Neural cell (in vitro differentiated cells): ENCODE measurements at regions not wholly inside any gene's neighbourhood (a gene's known extent, or its start where the extent isn't known, plus 50 kb on each side); places are given as distances from the start of the nearest gene placed in this dataset.

Experiments used
- H2AFZ ChIP-seq: fragments of 200-600, 300-800 bp; sonication (generic), shearing (Covaris generic); 2 replicates; pipeline ENCODE4 v1.6.0; 2014; ENCODE audit warnings: low read depth, mild to moderate bottlenecking, antibody characterized with exemption, low read length, moderate library complexity
- H3F3A ChIP-seq: fragments of 200-600 bp; shearing (Covaris generic); 2 replicates; pipeline ENCODE4 v1.6.1; 2016; ENCODE audit warnings: mild to moderate bottlenecking, moderate library complexity, mixed read lengths, antibody characterized with exemption, low read length; ENCODE audit not compliant: insufficient read depth, poor library complexity, severe bottlenecking
- H3K27ac ChIP-seq: fragments of 200-600, 300-800 bp; sonication (generic), shearing (Covaris generic); 2 replicates; pipeline ENCODE4 v1.5.1; 2014; ENCODE audit warnings: mild to moderate bottlenecking, low read length, moderate library complexity
- H3K27me3 ChIP-seq: fragments of 300-800, 200-600 bp; sonication (generic), shearing (Covaris generic); 2 replicates; pipeline ENCODE4 v1.6.0; 2014; ENCODE audit warnings: mild to moderate bottlenecking, low read depth, low read length, moderate library complexity; ENCODE audit not compliant: insufficient read depth
- H3K36me3 ChIP-seq: fragments of 300-800, 200-600 bp; sonication (generic), shearing (Covaris generic); 2 replicates; pipeline ENCODE4 v1.5.1; 2014; ENCODE audit warnings: mild to moderate bottlenecking, antibody characterized with exemption, low read length, moderate library complexity; ENCODE audit not compliant: insufficient read depth
- H3K4me2 ChIP-seq: fragments of 300-800, 200-600 bp; sonication (generic), shearing (Covaris generic); 2 replicates; pipeline ENCODE4 v1.6.0; 2014; ENCODE audit warnings: mild to moderate bottlenecking, low read length
- H3K4me3 ChIP-seq: fragments of 300-800, 200-600 bp; sonication (generic), shearing (Covaris generic); 2 replicates; pipeline ENCODE4 v1.5.1; 2014; ENCODE audit warnings: mild to moderate bottlenecking, low read length, moderate library complexity
- H3K79me2 ChIP-seq: fragments of 200-600 bp; shearing (Covaris generic); replicated peaks from 2 replicates; pipeline ENCODE4 v1.6.0; 2014; ENCODE audit warnings: mild to moderate bottlenecking, low read length, moderate library complexity; ENCODE audit not compliant: insufficient read depth
- H3K9ac ChIP-seq: fragments of 300-800, 200-600 bp; sonication (generic), shearing (Covaris generic); 2 replicates; pipeline ENCODE4 v1.6.1; 2016; ENCODE audit warnings: mild to moderate bottlenecking, low read length, mixed read lengths
- H3K9me2 ChIP-seq: fragments of 200-600 bp; shearing (Covaris generic); 2 replicates; pipeline ENCODE4 v1.6.1; 2016; ENCODE audit warnings: mild to moderate bottlenecking, low read length, mixed read lengths; ENCODE audit not compliant: insufficient read depth
- H3K9me3 ChIP-seq: fragments of 200-600, 300-800 bp; sonication (generic), shearing (Covaris generic); 2 replicates; pipeline ENCODE4 v1.6.1; 2016; ENCODE audit warnings: mild to moderate bottlenecking, mixed run types, low read length, moderate library complexity, mixed read lengths
- H4K20me1 ChIP-seq: fragments of 200-600 bp; shearing (Covaris generic); 2 replicates; pipeline ENCODE4 v1.6.1; 2016; ENCODE audit warnings: mild to moderate bottlenecking, mixed run types; ENCODE audit not compliant: insufficient read depth
- EP300 ChIP-seq: fragments of 450-650 bp; conservative IDR thresholded peaks from 2 replicates; pipeline ENCODE4 v1.6.1; 2014; ENCODE audit warnings: antibody characterized with exemption, mild to moderate bottlenecking, moderate library complexity; ENCODE audit not compliant: poor library complexity, severe bottlenecking
- EZH2 ChIP-seq: fragments of 200-600, 300-800 bp; shearing (Covaris generic), sonication (generic); IDR thresholded peaks from 2 replicates; pipeline ENCODE4 v1.6.1; 2014; ENCODE audit warnings: antibody characterized with exemption, low read length, borderline replicate concordance, mild to moderate bottlenecking; ENCODE audit not compliant: insufficient read depth, poor library complexity, severe bottlenecking
- MXI1 ChIP-seq: fragments of 450-650 bp; conservative IDR thresholded peaks from 2 replicates; pipeline ENCODE4 v1.6.1; 2014; ENCODE audit warnings: antibody characterized with exemption, mild to moderate bottlenecking; ENCODE audit not compliant: poor library complexity, severe bottlenecking
- POLR2AphosphoS5 ChIP-seq: IDR thresholded peaks from 2 replicates; pipeline ENCODE4 v1.6.1; 2012
- RAD21 ChIP-seq: fragments of 450-650 bp; conservative IDR thresholded peaks from 2 replicates; pipeline ENCODE4 v1.6.1; 2014; ENCODE audit warnings: antibody characterized with exemption, mild to moderate bottlenecking, moderate library complexity
- SMC3 ChIP-seq: fragments of 450-650 bp; conservative IDR thresholded peaks from 2 replicates; pipeline ENCODE4 v1.6.1; 2014; ENCODE audit warnings: antibody characterized with exemption, mild to moderate bottlenecking, moderate library complexity; ENCODE audit not compliant: poor library complexity
- TAF1 ChIP-seq: IDR thresholded peaks from 2 replicates; pipeline ENCODE4 v1.6.1; 2012; ENCODE audit warnings: low read depth
- TF ChIP-seq, protein P1 (sequence below): IDR thresholded peaks from 2 replicates; pipeline ENCODE4 v1.6.1; 2012; ENCODE audit warnings: borderline replicate concordance
- TF ChIP-seq, protein P2 (sequence below): fragments of 450-650 bp; IDR thresholded peaks from 2 replicates; pipeline ENCODE4 v1.5.1; 2014; ENCODE audit warnings: antibody characterized with exemption, mild to moderate bottlenecking, moderate library complexity; ENCODE audit not compliant: poor library complexity, severe bottlenecking

DNA sequence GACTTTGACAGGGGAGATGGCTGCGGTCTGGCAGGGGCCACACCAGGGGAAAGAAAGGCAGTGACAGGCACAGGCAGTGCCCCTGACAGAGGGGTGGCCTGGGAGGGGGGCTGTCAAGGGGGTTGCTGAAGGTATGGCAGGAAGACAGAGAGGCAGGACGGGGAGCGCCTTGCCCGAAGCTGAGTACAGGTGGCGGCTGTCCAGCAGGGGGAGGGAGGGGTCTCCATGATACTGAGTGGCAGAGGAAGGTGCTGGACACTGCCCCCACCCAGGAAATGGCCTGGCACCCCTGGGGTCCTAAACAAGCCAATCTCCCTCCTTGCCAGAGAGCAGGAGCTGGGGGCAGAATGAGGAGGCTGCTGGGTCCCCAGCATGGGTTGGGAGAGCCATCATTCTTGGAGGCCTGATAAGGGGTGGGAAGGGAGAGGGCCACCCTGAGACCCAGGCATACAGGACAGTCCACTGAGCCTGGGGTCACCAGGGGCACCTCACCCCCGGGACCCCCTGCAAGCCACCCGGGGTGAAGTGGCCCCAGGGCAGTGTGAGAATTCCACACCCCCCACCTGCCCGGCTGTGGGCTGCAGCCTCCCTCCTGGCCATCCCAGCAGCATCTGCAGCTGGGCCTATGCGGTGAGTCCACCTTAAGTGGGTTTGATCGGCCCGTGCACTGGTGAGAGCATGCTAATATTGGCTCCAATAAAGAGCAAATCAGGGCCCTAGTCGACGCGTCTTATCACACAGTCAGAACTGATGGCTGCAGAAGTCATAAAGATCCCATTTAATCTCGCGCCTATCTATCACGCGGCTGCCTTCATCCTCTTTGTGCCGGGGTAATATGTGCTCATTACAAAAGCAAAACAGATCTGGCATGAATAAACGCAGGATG, 108.5 kb downstream of the FAM53A start:
- no peak overlapping the region for H2AFZ ChIP-seq
- H3K36me3 ChIP-seq, result no peaks in the 10 kb centered on the region
- peak overlapping the region; percentile 88 for H3K27ac ChIP-seq
- H3K27me3 ChIP-seq, result peaks cover 12% of the 10 kb centered on the region
- no peaks in the 10 kb centered on the region for H3K9me3 ChIP-seq
- peak overlapping the region; percentile 57 for H3K9ac ChIP-seq
- no peak for TF ChIP-seq RAD21
- TF ChIP-seq POLR2AphosphoS5, result peak; percentile 86
- no peaks in the 10 kb centered on the region for H3K79me2 ChIP-seq
- H3F3A ChIP-seq, result no peaks in the 10 kb centered on the region
- H3K4me2 ChIP-seq, result peak overlapping the region; percentile 49
- peak overlapping the region; percentile 53 for H3K4me3 ChIP-seq
- no peaks in the 10 kb centered on the region for H3K9me2 ChIP-seq
- H4K20me1 ChIP-seq, result no peaks in the 10 kb centered on the region

DNA sequence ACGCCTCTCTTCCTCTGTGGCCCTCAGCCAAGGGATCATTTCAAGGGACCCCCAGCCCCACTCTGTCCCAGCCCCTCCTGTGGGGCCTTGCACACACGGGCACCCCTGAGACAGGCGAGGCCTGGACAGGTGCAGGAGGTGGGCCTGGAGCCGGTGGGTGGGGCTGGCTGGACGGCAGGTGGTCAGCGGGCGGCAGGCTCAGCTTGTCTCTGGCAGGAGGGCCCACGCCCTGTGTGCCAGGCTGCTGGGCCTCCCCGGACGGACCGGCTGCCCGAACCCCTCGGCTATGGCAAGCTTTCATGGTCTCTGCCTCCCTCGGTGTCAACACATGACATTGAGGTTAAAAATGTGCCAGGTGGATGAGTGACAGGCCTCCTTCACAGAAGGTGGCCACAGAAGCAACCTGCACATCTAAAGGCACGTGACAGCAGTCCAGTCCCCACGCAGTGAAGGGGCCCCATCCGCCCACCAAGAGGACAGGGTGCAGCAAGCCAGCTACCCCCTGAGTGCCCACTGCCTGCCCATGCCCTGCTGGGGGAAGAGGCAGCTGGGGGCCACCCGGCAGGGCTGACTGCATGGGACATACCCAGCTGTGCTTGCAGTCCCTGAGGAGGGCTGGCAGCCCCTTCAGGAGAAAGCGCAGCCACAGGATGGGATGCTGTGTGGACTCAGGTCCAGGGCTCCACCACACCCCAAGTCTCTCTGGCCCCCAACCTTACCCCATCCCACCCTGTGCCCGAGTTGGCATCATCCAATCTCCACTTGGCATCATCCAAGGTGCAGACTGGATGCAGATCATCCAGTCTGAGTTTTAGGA, 109.3 kb downstream of the FAM53A start:
- Histone ChIP-seq H3K27me3 (peaks cover 7% of the 10 kb centered on the region), H4K20me1 (no peaks in the 10 kb centered on the region), H3K9ac (peak overlapping the region; percentile 57), H2AFZ (no peak overlapping the region), H3K79me2 (no peaks in the 10 kb centered on the region), H3K36me3 (no peaks in the 10 kb centered on the region), H3K9me2 (no peaks in the 10 kb centered on the region), H3F3A (no peaks in the 10 kb centered on the region), H3K9me3 (no peaks in the 10 kb centered on the region), H3K27ac (peak overlapping the region; percentile 88), H3K4me3 (peak overlapping the region; percentile 53), H3K4me2 (peak overlapping the region; percentile 19)
- TF ChIP-seq EZH2 (no peak), SMC3 (no peak), TAF1 (no peak), POLR2AphosphoS5 (no peak), RAD21 (no peak), MXI1 (no peak), EP300 (no peak)
- TF ChIP-seq, protein P1, sequence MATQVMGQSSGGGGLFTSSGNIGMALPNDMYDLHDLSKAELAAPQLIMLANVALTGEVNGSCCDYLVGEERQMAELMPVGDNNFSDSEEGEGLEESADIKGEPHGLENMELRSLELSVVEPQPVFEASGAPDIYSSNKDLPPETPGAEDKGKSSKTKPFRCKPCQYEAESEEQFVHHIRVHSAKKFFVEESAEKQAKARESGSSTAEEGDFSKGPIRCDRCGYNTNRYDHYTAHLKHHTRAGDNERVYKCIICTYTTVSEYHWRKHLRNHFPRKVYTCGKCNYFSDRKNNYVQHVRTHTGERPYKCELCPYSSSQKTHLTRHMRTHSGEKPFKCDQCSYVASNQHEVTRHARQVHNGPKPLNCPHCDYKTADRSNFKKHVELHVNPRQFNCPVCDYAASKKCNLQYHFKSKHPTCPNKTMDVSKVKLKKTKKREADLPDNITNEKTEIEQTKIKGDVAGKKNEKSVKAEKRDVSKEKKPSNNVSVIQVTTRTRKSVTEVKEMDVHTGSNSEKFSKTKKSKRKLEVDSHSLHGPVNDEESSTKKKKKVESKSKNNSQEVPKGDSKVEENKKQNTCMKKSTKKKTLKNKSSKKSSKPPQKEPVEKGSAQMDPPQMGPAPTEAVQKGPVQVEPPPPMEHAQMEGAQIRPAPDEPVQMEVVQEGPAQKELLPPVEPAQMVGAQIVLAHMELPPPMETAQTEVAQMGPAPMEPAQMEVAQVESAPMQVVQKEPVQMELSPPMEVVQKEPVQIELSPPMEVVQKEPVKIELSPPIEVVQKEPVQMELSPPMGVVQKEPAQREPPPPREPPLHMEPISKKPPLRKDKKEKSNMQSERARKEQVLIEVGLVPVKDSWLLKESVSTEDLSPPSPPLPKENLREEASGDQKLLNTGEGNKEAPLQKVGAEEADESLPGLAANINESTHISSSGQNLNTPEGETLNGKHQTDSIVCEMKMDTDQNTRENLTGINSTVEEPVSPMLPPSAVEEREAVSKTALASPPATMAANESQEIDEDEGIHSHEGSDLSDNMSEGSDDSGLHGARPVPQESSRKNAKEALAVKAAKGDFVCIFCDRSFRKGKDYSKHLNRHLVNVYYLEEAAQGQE, result no peak
- TF ChIP-seq, protein P2, sequence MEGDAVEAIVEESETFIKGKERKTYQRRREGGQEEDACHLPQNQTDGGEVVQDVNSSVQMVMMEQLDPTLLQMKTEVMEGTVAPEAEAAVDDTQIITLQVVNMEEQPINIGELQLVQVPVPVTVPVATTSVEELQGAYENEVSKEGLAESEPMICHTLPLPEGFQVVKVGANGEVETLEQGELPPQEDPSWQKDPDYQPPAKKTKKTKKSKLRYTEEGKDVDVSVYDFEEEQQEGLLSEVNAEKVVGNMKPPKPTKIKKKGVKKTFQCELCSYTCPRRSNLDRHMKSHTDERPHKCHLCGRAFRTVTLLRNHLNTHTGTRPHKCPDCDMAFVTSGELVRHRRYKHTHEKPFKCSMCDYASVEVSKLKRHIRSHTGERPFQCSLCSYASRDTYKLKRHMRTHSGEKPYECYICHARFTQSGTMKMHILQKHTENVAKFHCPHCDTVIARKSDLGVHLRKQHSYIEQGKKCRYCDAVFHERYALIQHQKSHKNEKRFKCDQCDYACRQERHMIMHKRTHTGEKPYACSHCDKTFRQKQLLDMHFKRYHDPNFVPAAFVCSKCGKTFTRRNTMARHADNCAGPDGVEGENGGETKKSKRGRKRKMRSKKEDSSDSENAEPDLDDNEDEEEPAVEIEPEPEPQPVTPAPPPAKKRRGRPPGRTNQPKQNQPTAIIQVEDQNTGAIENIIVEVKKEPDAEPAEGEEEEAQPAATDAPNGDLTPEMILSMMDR, result no peak
